GM19455 (cell line): ENCODE measurements at regions not wholly inside any gene's neighbourhood (a gene's known extent, or its start where the extent isn't known, plus 50 kb on each side); places are given as distances from the start of the nearest gene placed in this dataset.

Source experiments
- ATAC-seq: cut with Tn5 transposase; IDR thresholded peaks from one replicate; pipeline ENCODE4 v1.9.1; 2021; ENCODE audit not compliant: unreplicated experiment

- ATAC-seq, result no peak
These were observed 246.3 kb downstream of the HHIPL2 start for GRCh38 chr1:222301652-222302051.

- ATAC-seq, result no peak
These were observed 248.4 kb downstream of the HHIPL2 start for GRCh38 chr1:222299524-222299923.

- ATAC-seq, result no peak
These were observed 257.0 kb downstream of the HHIPL2 start for GRCh38 chr1:222290866-222291265.

- no peak for ATAC-seq
These were observed 259.9 kb downstream of the HHIPL2 start for GRCh38 chr1:222288053-222288452.

GRCh38 chr1:222286011-222286410 lies 261.9 kb downstream of the HHIPL2 start:
- ATAC-seq, result no peak

- ATAC-seq, result no peak
These were observed 262.4 kb downstream of the HHIPL2 start for GRCh38 chr1:222285526-222285925.

- no peak for ATAC-seq
These were observed 263.4 kb downstream of the HHIPL2 start for GRCh38 chr1:222284466-222284865.

GRCh38 chr1:222283147-222283768 lies 264.6 kb downstream of the HHIPL2 start:
- no peak for ATAC-seq

- ATAC-seq, result no peak
These were observed 268.3 kb downstream of the HHIPL2 start for GRCh38 chr1:222279591-222279990.

- no peak for ATAC-seq
These were observed 269.4 kb downstream of the HHIPL2 start for GRCh38 chr1:222278501-222278900.

GRCh38 chr1:222275729-222276465 lies 272.0 kb downstream of the HHIPL2 start:
- no peak for ATAC-seq

GRCh38 chr1:222275001-222275728 lies 272.7 kb downstream of the HHIPL2 start:
- no peak for ATAC-seq

GRCh38 chr1:222266223-222267196 lies 281.4 kb downstream of the HHIPL2 start:
- ATAC-seq, result no peak

GRCh38 chr1:222263791-222264190 lies 284.1 kb downstream of the HHIPL2 start:
- ATAC-seq, result no peak

GRCh38 chr1:222257027-222257426 lies 290.9 kb downstream of the HHIPL2 start:
- ATAC-seq, result no peak

- no peak for ATAC-seq
These were observed 291.8 kb downstream of the HHIPL2 start for GRCh38 chr1:222256058-222256457.

GRCh38 chr1:222252788-222253187 lies 295.1 kb downstream of the HHIPL2 start:
- no peak for ATAC-seq

GRCh38 chr1:222251847-222252246 lies 296.1 kb downstream of the HHIPL2 start:
- no peak for ATAC-seq

GRCh38 chr1:222250376-222250775 lies 297.5 kb downstream of the HHIPL2 start:
- ATAC-seq, result no peak

GRCh38 chr1:222247811-222248310 lies 300.0 kb downstream of the HHIPL2 start:
- ATAC-seq, result no peak

- no peak for ATAC-seq
These were observed 300.8 kb downstream of the HHIPL2 start for GRCh38 chr1:222247081-222247480.
